Fibroblast of lung (primary cell): ENCODE measurements at regions not wholly inside any gene's neighbourhood (a gene's known extent, or its start where the extent isn't known, plus 50 kb on each side); places are given as distances from the start of the nearest gene placed in this dataset.

Source experiments
- DNase-seq, 2 donors: peaks; one replicate each; pipeline versions ENCODE4 v3.0.0 to v3.0.0-alpha.2; 2010; ENCODE audit warnings: low read depth in 2 of 2
- H2AFZ ChIP-seq: 2 replicates; pipeline ENCODE4 v1.5.1; 2012; ENCODE audit warnings: low read length, control low read depth, inconsistent platforms
- H3K27ac ChIP-seq: 2 replicates; pipeline ENCODE4 v1.5.1; 2011; ENCODE audit warnings: low read length, control low read depth; ENCODE audit not compliant: insufficient read depth
- H3K27me3 ChIP-seq: 2 replicates; pipeline ENCODE4 v1.5.1; 2011; ENCODE audit warnings: mild to moderate bottlenecking, low read length; ENCODE audit not compliant: control insufficient read depth, insufficient read depth
- H3K36me3 ChIP-seq: 2 replicates; pipeline ENCODE4 v1.5.1; 2011; ENCODE audit warnings: low read length; ENCODE audit not compliant: control insufficient read depth, insufficient read depth
- H3K4me1 ChIP-seq: 2 replicates; pipeline ENCODE4 v1.5.1; 2011; ENCODE audit warnings: low read length; ENCODE audit not compliant: control insufficient read depth, insufficient read depth; ENCODE audit errors: extremely low read depth
- H3K4me2 ChIP-seq: 2 replicates; pipeline ENCODE4 v1.5.1; 2011; ENCODE audit warnings: low read length, control low read depth; ENCODE audit not compliant: insufficient read depth; ENCODE audit errors: extremely low read depth
- H3K4me3 ChIP-seq, 4 experiments: fragments of 200-600 bp in 1 of 4; sonication (generic) in 1 of 4; replicated peaks in 1 of 4; 2 replicates each; pipeline ENCODE4 v1.5.1; 2011 to 2016; ENCODE audit warnings: low read length in 4 of 4, low read depth in 3 of 4, mild to moderate bottlenecking in 3 of 4, control low read depth in 2 of 4, inconsistent platforms in 1 of 4, mixed read lengths in 1 of 4; ENCODE audit not compliant: insufficient read depth in 1 of 4; ENCODE audit errors: control extremely low read depth in 1 of 4
- H3K79me2 ChIP-seq: 2 replicates; pipeline ENCODE4 v1.5.1; 2012; ENCODE audit warnings: mild to moderate bottlenecking, low read length, inconsistent platforms; ENCODE audit not compliant: control insufficient read depth, insufficient read depth
- H3K9ac ChIP-seq: 2 replicates; pipeline ENCODE4 v1.5.1; 2011; ENCODE audit warnings: mild to moderate bottlenecking, low read length, control low read depth; ENCODE audit not compliant: insufficient read depth
- H3K9me3 ChIP-seq: 2 replicates; pipeline ENCODE4 v1.5.1; 2012; ENCODE audit warnings: low read depth, low read length; ENCODE audit not compliant: control insufficient read depth, insufficient read depth
- H4K20me1 ChIP-seq: 2 replicates; pipeline ENCODE4 v1.5.1; 2011; ENCODE audit warnings: low read length; ENCODE audit not compliant: control insufficient read depth, insufficient read depth; ENCODE audit errors: extremely low read depth
- CTCF ChIP-seq, 2 donors: IDR thresholded peaks in 1 of 2; conservative IDR thresholded peaks in 1 of 2; 1 replicate in 1 of 2; 2 replicates in 1 of 2; pipeline ENCODE4 v1.5.1; 2011 to 2012; ENCODE audit warnings: low read length in 2 of 2, control low read depth in 1 of 2, inconsistent platforms in 1 of 2, low read depth in 1 of 2, mild to moderate bottlenecking in 1 of 2
- EZH2 ChIP-seq: IDR thresholded peaks from 2 replicates; pipeline ENCODE4 v1.5.1; 2012; ENCODE audit warnings: low read length, control low read depth, mild to moderate bottlenecking; ENCODE audit errors: missing control alignments

GRCh38 chr1:201724766-201725118 is 104.2 kb upstream of the IPO9 start:
- no peak for TF ChIP-seq CTCF (conservative IDR thresholded peaks at IDR 0.05 in 1 of 2, IDR thresholded peaks at IDR 0.05 in 1 of 2; ENCODE audit: low read depth in 1 of 2, low read length in 2 of 2)
- TF ChIP-seq EZH2: no peak
- Histone ChIP-seq H3K27ac (peak overlapping the region; percentile 30), H3K4me3 (no peak overlapping the region), H3K4me1 (peaks cover 34% of the 10 kb centered on the region), H3K27me3 (no peaks in the 10 kb centered on the region), H4K20me1 (peaks cover 7% of the 10 kb centered on the region), H3K79me2 (peaks cover 91% of the 10 kb centered on the region), H3K9me3 (no peaks in the 10 kb centered on the region), H2AFZ (no peak overlapping the region), H3K4me2 (peak overlapping the region; percentile 11), H3K9ac (no peak overlapping the region), H3K36me3 (peaks cover 6% of the 10 kb centered on the region)
- peak; percentile 28 to 85 for DNase-seq

GRCh38 chr1:201726700-201727099 is 102.3 kb upstream of the IPO9 start:
- Histone ChIP-seq H2AFZ (no peak overlapping the region), H3K27ac (no peak overlapping the region), H3K79me2 (peaks cover 93% of the 10 kb centered on the region), H3K4me3 (no peak overlapping the region), H3K4me2 (no peak overlapping the region), H4K20me1 (peaks cover 7% of the 10 kb centered on the region), H3K9ac (no peak overlapping the region), H3K4me1 (peaks cover 28% of the 10 kb centered on the region), H3K9me3 (no peaks in the 10 kb centered on the region), H3K36me3 (peaks cover 8% of the 10 kb centered on the region), H3K27me3 (no peaks in the 10 kb centered on the region)
- DNase-seq: no peak
- no peak for TF ChIP-seq CTCF (conservative IDR thresholded peaks at IDR 0.05 in 1 of 2, IDR thresholded peaks at IDR 0.05 in 1 of 2; ENCODE audit: low read depth in 1 of 2, low read length in 2 of 2)
- no peak for TF ChIP-seq EZH2

GRCh38 chr1:201728731-201729130 is 100.2 kb upstream of the IPO9 start:
- Histone ChIP-seq H3K4me1 (peaks cover 24% of the 10 kb centered on the region), H2AFZ (no peak overlapping the region), H4K20me1 (peaks cover 7% of the 10 kb centered on the region), H3K9ac (no peak overlapping the region), H3K36me3 (peaks cover 6% of the 10 kb centered on the region), H3K9me3 (no peaks in the 10 kb centered on the region), H3K4me2 (no peak overlapping the region), H3K27ac (no peak overlapping the region), H3K79me2 (peaks cover 86% of the 10 kb centered on the region), H3K27me3 (no peaks in the 10 kb centered on the region), H3K4me3 (no peak overlapping the region)
- TF ChIP-seq CTCF (conservative IDR thresholded peaks at IDR 0.05 in 1 of 2, IDR thresholded peaks at IDR 0.05 in 1 of 2; ENCODE audit: low read depth in 1 of 2, low read length in 2 of 2): no peak
- DNase-seq: no peak
